ENCODE measurements at regions not wholly inside any gene's neighbourhood (a gene's known extent, or its start where the extent isn't known, plus 50 kb on each side); places are given as distances from the start of the nearest gene placed in this dataset.

GRCh38 chr20:24809606-24810005, 139.5 kb upstream of the CST7 start:
- Histone ChIP-seq H3K27ac (no peak overlapping the region), H3K4me1 (no peaks in the 10 kb centered on the region), H3K27me3 (no peaks in the 10 kb centered on the region), H3K4me3 (no peak overlapping the region), H3K9me3 (no peaks in the 10 kb centered on the region), H3K36me3 (no peaks in the 10 kb centered on the region)
- DNase-seq, result no peak
- intact Hi-C loops (cut with DNase I; ENCODE audit: low total_unique reads) (no loop called here), in situ Hi-C loops (cut with MboI; ENCODE audit: low sequenced_read_pairs in 4 of 4) (no loop called here)
- ATAC-seq, result no peak
- TF ChIP-seq POLR2A (IDR thresholded peaks at IDR 0.05) (no peak), CTCF (IDR thresholded peaks at IDR 0.05 in 4 of 5, conservative IDR thresholded peaks at IDR 0.05 in 1 of 5) (no peak)

GRCh38 chr20:24810676-24811407, 138.2 kb upstream of the CST7 start:
- DNase-seq (no peak), ATAC-seq (no peak)
- Histone ChIP-seq H3K4me3 (no peak overlapping the region), H3K36me3 (no peaks in the 10 kb centered on the region), H3K27me3 (no peaks in the 10 kb centered on the region), H3K4me1 (no peaks in the 10 kb centered on the region), H3K27ac (no peak overlapping the region), H3K9me3 (no peaks in the 10 kb centered on the region)
- in situ Hi-C loops (cut with MboI; ENCODE audit: low sequenced_read_pairs in 4 of 4), result no loop called here
- TF ChIP-seq POLR2A (IDR thresholded peaks at IDR 0.05) (no peak), CTCF (IDR thresholded peaks at IDR 0.05 in 4 of 5, conservative IDR thresholded peaks at IDR 0.05 in 1 of 5) (no peak)
- intact Hi-C loops (cut with DNase I; ENCODE audit: low total_unique reads), result no loop called here

GRCh38 chr20:24812373-24812772, 136.7 kb upstream of the CST7 start:
- H3K4me1 ChIP-seq, result no peaks in the 10 kb centered on the region
- H3K27me3 ChIP-seq, result no peaks in the 10 kb centered on the region
- in situ Hi-C loops (cut with MboI; ENCODE audit: low sequenced_read_pairs in 4 of 4), result no loop called here
- intact Hi-C loops (cut with DNase I; ENCODE audit: low total_unique reads), result no loop called here
- no peak overlapping the region for H3K27ac ChIP-seq
- no peaks in the 10 kb centered on the region for H3K9me3 ChIP-seq
- TF ChIP-seq CTCF (IDR thresholded peaks at IDR 0.05 in 4 of 5, conservative IDR thresholded peaks at IDR 0.05 in 1 of 5), result no peak
- TF ChIP-seq POLR2A (IDR thresholded peaks at IDR 0.05), result no peak
- H3K4me3 ChIP-seq, result no peak overlapping the region
- no peak for ATAC-seq
- H3K36me3 ChIP-seq, result no peaks in the 10 kb centered on the region
- no peak for DNase-seq

GRCh38 chr20:24813080-24813479, 136.0 kb upstream of the CST7 start:
- Histone ChIP-seq H3K27me3 (no peaks in the 10 kb centered on the region), H3K27ac (no peak overlapping the region), H3K4me1 (no peaks in the 10 kb centered on the region), H3K9me3 (no peaks in the 10 kb centered on the region), H3K4me3 (no peak overlapping the region), H3K36me3 (no peaks in the 10 kb centered on the region)
- DNase-seq, result no peak
- in situ Hi-C loops (cut with MboI; ENCODE audit: low sequenced_read_pairs in 4 of 4) (no loop called here), intact Hi-C loops (cut with DNase I; ENCODE audit: low total_unique reads) (no loop called here)
- TF ChIP-seq POLR2A (IDR thresholded peaks at IDR 0.05), result no peak
- TF ChIP-seq CTCF (IDR thresholded peaks at IDR 0.05 in 4 of 5, conservative IDR thresholded peaks at IDR 0.05 in 1 of 5), result no peak
- ATAC-seq, result no peak

- no peak for ATAC-seq
- H3K9me3 ChIP-seq, result no peaks in the 10 kb centered on the region
- H3K4me1 ChIP-seq, result no peaks in the 10 kb centered on the region
- H3K27me3 ChIP-seq, result no peaks in the 10 kb centered on the region
- in situ Hi-C loops (cut with MboI; ENCODE audit: low sequenced_read_pairs in 4 of 4) (no loop called here), intact Hi-C loops (cut with DNase I; ENCODE audit: low total_unique reads) (no loop called here)
- TF ChIP-seq POLR2A (IDR thresholded peaks at IDR 0.05) (no peak), CTCF (IDR thresholded peaks at IDR 0.05 in 4 of 5, conservative IDR thresholded peaks at IDR 0.05 in 1 of 5) (no peak)
- H3K36me3 ChIP-seq, result no peaks in the 10 kb centered on the region
- no peak overlapping the region for H3K4me3 ChIP-seq
- H3K27ac ChIP-seq, result no peak overlapping the region
- DNase-seq, result no peak
Observed at GRCh38 chr20:24813496-24813895, 135.6 kb upstream of the CST7 start.
